ENCODE measurements at regions not wholly inside any gene's neighbourhood (a gene's known extent, or its start where the extent isn't known, plus 50 kb on each side); places are given as distances from the start of the nearest gene placed in this dataset.
A peak's percentile ranks its signal among the peaks of the same experiment; 100 is the strongest.

- TF ChIP-seq EZH2phosphoT487 (IDR thresholded peaks at IDR 0.05; ENCODE audit: borderline replicate concordance) (no peak), CTCF (conservative IDR thresholded peaks at IDR 0.05; ENCODE audit: low read length) (peak; percentile 72)
- no peak overlapping the region for H3K9ac ChIP-seq (ENCODE audit: low read depth, low read length, poor library complexity, severe bottlenecking)
- peaks cover 7% of the 10 kb centered on the region for H3K4me1 ChIP-seq (ENCODE audit: insufficient read depth, low read length, poor library complexity, severe bottlenecking)
- no peak overlapping the region for H2AFZ ChIP-seq (ENCODE audit: low read length)
- no peaks in the 10 kb centered on the region for H3K36me3 ChIP-seq (ENCODE audit: insufficient read depth, low read length)
- H4K20me1 ChIP-seq (ENCODE audit: insufficient read depth, low read length, poor library complexity, severe bottlenecking), result no peaks in the 10 kb centered on the region
- H3K79me2 ChIP-seq (ENCODE audit: insufficient read depth, low read length), result no peaks in the 10 kb centered on the region
- H3K4me2 ChIP-seq (ENCODE audit: low read depth, low read length, poor library complexity, severe bottlenecking), result peak overlapping the region; percentile 4
- H3K27me3 ChIP-seq (ENCODE audit: insufficient read depth, low read length, poor library complexity, severe bottlenecking), result no peaks in the 10 kb centered on the region
- no peaks in the 10 kb centered on the region for H3K9me2 ChIP-seq (replicated peaks; ENCODE audit: low read depth, low read length)
- no peak overlapping the region for H3K4me3 ChIP-seq (ENCODE audit: low read length, poor library complexity, severe bottlenecking)
- no peaks in the 10 kb centered on the region for H3K9me3 ChIP-seq (ENCODE audit: insufficient read depth, low read depth, low read length)
- H3F3A ChIP-seq (ENCODE audit: low read depth), result no peaks in the 10 kb centered on the region
Observed at GRCh38 chr4:115234405-115235093, 121.1 kb upstream of the NDST4 start.

GRCh38 chr4:115233600-115233999, 120.2 kb upstream of the NDST4 start:
- Histone ChIP-seq H3K36me3 (ENCODE audit: insufficient read depth, low read length) (no peaks in the 10 kb centered on the region), H3F3A (ENCODE audit: low read depth) (no peaks in the 10 kb centered on the region), H2AFZ (ENCODE audit: low read length) (no peak overlapping the region), H4K20me1 (ENCODE audit: insufficient read depth, low read length, poor library complexity, severe bottlenecking) (no peaks in the 10 kb centered on the region), H3K4me3 (ENCODE audit: low read length, poor library complexity, severe bottlenecking) (no peak overlapping the region), H3K9ac (ENCODE audit: low read depth, low read length, poor library complexity, severe bottlenecking) (no peak overlapping the region), H3K9me2 (replicated peaks; ENCODE audit: low read depth, low read length) (no peaks in the 10 kb centered on the region), H3K9me3 (ENCODE audit: insufficient read depth, low read depth, low read length) (no peaks in the 10 kb centered on the region), H3K79me2 (ENCODE audit: insufficient read depth, low read length) (no peaks in the 10 kb centered on the region), H3K4me2 (ENCODE audit: low read depth, low read length, poor library complexity, severe bottlenecking) (no peak overlapping the region), H3K4me1 (ENCODE audit: insufficient read depth, low read length, poor library complexity, severe bottlenecking) (peaks cover 7% of the 10 kb centered on the region), H3K27me3 (ENCODE audit: insufficient read depth, low read length, poor library complexity, severe bottlenecking) (no peaks in the 10 kb centered on the region)
- TF ChIP-seq CTCF (conservative IDR thresholded peaks at IDR 0.05; ENCODE audit: low read length) (no peak), EZH2phosphoT487 (IDR thresholded peaks at IDR 0.05; ENCODE audit: borderline replicate concordance) (no peak)

- H3K4me2 ChIP-seq (ENCODE audit: low read depth, low read length, poor library complexity, severe bottlenecking), result no peak overlapping the region
Observed at GRCh38 chr4:115229873-115230272, 116.5 kb upstream of the NDST4 start.

More at GRCh38 chr4:115229873-115230272, 116.5 kb upstream of the NDST4 start:
- H4K20me1 ChIP-seq (ENCODE audit: insufficient read depth, low read length, poor library complexity, severe bottlenecking), result no peaks in the 10 kb centered on the region
- no peaks in the 10 kb centered on the region for H3K9me3 ChIP-seq (ENCODE audit: insufficient read depth, low read depth, low read length)
- no peak overlapping the region for H2AFZ ChIP-seq (ENCODE audit: low read length)
- no peaks in the 10 kb centered on the region for H3K9me2 ChIP-seq (replicated peaks; ENCODE audit: low read depth, low read length)
- H3F3A ChIP-seq (ENCODE audit: low read depth), result no peaks in the 10 kb centered on the region
- H3K27me3 ChIP-seq (ENCODE audit: insufficient read depth, low read length, poor library complexity, severe bottlenecking), result no peaks in the 10 kb centered on the region
- H3K4me1 ChIP-seq (ENCODE audit: insufficient read depth, low read length, poor library complexity, severe bottlenecking), result peaks cover 7% of the 10 kb centered on the region
- H3K9ac ChIP-seq (ENCODE audit: low read depth, low read length, poor library complexity, severe bottlenecking), result no peak overlapping the region
- TF ChIP-seq CTCF (conservative IDR thresholded peaks at IDR 0.05; ENCODE audit: low read length) (no peak), EZH2phosphoT487 (IDR thresholded peaks at IDR 0.05; ENCODE audit: borderline replicate concordance) (no peak)
- H3K36me3 ChIP-seq (ENCODE audit: insufficient read depth, low read length), result no peaks in the 10 kb centered on the region
- H3K79me2 ChIP-seq (ENCODE audit: insufficient read depth, low read length), result no peaks in the 10 kb centered on the region
- H3K4me3 ChIP-seq (ENCODE audit: low read length, poor library complexity, severe bottlenecking), result no peak overlapping the region
